Uterus (tissue), 2 donors: ENCODE measurements at regions not wholly inside any gene's neighbourhood (a gene's known extent, or its start where the extent isn't known, plus 50 kb on each side); places are given as distances from the start of the nearest gene placed in this dataset.

Experiments used
- CTCF ChIP-seq, 4 experiments: fragments of 200-600 bp in 2 of 4; fragments of 450-650 bp in 2 of 4; sonication (generic) in 2 of 4; IDR thresholded peaks; one replicate each; pipeline ENCODE4 v1.5.1; 2016 to 2019; ENCODE audit warnings: antibody characterized with exemption in 4 of 4, mild to moderate bottlenecking in 2 of 4, moderate library complexity in 1 of 4
- POLR2A ChIP-seq, 2 donors: fragments of 450-650 bp; IDR thresholded peaks; one replicate each; pipeline ENCODE4 v1.6.1; 2016; ENCODE audit warnings: antibody characterized with exemption in 2 of 2, mild to moderate bottlenecking in 1 of 2, moderate library complexity in 1 of 2

- TF ChIP-seq POLR2A (IDR thresholded peaks at IDR 0.05) = no peak
- TF ChIP-seq CTCF (IDR thresholded peaks at IDR 0.05) = no peak
These were observed 206.8 kb downstream of the URI1 start for GRCh38 chr19:30148803-30149202.
